ENCODE measurements at regions not wholly inside any gene's neighbourhood (a gene's known extent, or its start where the extent isn't known, plus 50 kb on each side); places are given as distances from the start of the nearest gene placed in this dataset.

- intact Hi-C loops (cut with micrococcal nuclease) = no loop called here
- H3K27me3 Mint-ChIP-seq (ENCODE audit: low read depth in 2 of 2) = peaks cover 7 to 8% of the 10 kb centered on the region in 2 donors
Measured at GRCh38 chr22:49327411-49328117, 500.1 kb downstream of the BRD1 start.

GRCh38 chr22:49326558-49326957 is 501.1 kb downstream of the BRD1 start:
- no peaks in the 10 kb centered on the region for H3K36me3 Mint-ChIP-seq
- DNase-seq = no peak
- TF ChIP-seq CTCF (IDR thresholded peaks at IDR 0.05) = no peak
- intact Hi-C loops (cut with micrococcal nuclease) = no loop called here
- Histone ChIP-seq H3K4me3 (ENCODE audit: low read length) (no peak overlapping the region), H3K4me1 (ENCODE audit: control insufficient read depth, insufficient read depth, low read length) (peaks cover 17% of the 10 kb centered on the region), H3K9me3 (ENCODE audit: control insufficient read depth, insufficient read depth, low read length) (peaks cover 5% of the 10 kb centered on the region), H3K27me3 (ENCODE audit: control insufficient read depth, insufficient read depth, low read length) (no peaks in the 10 kb centered on the region), H3K27ac (ENCODE audit: low read length) (no peak overlapping the region), H3K36me3 (ENCODE audit: control insufficient read depth, insufficient read depth, low read length) (no peaks in the 10 kb centered on the region)
- H3K4me3 Mint-ChIP-seq = no peak overlapping the region
- H3K4me1 Mint-ChIP-seq = no peaks in the 10 kb centered on the region
- ATAC-seq = no peak
- peaks cover 7 to 12% of the 10 kb centered on the region in 2 donors for H3K27me3 Mint-ChIP-seq (ENCODE audit: low read depth in 2 of 2)
- H3K27ac Mint-ChIP-seq = no peak overlapping the region
- peaks cover 0 to 2% of the 10 kb centered on the region in 2 donors for H3K9me3 Mint-ChIP-seq
- WGBS (ENCODE audit: insufficient coverage) = 87% methylated on average over 5 of the region's 5 CpGs

More at GRCh38 chr22:49327411-49328117, 500.1 kb downstream of the BRD1 start:
- WGBS (ENCODE audit: insufficient coverage) = 88% methylated on average over 9 of the region's 9 CpGs
- no peak for TF ChIP-seq CTCF (IDR thresholded peaks at IDR 0.05)
- DNase-seq (no peak), ATAC-seq (no peak)
- H3K27ac Mint-ChIP-seq = no peak overlapping the region
- peaks cover 5% of the 10 kb centered on the region for H3K9me3 ChIP-seq (ENCODE audit: control insufficient read depth, insufficient read depth, low read length)
- H3K27me3 ChIP-seq (ENCODE audit: control insufficient read depth, insufficient read depth, low read length) = no peaks in the 10 kb centered on the region
- no peaks in the 10 kb centered on the region for H3K36me3 ChIP-seq (ENCODE audit: control insufficient read depth, insufficient read depth, low read length)
- H3K36me3 Mint-ChIP-seq = no peaks in the 10 kb centered on the region
- peaks cover 0 to 2% of the 10 kb centered on the region in 2 donors for H3K9me3 Mint-ChIP-seq
- no peak overlapping the region for H3K27ac ChIP-seq (ENCODE audit: low read length)
- H3K4me3 Mint-ChIP-seq = no peak overlapping the region
- H3K4me1 ChIP-seq (ENCODE audit: control insufficient read depth, insufficient read depth, low read length) = peaks cover 17% of the 10 kb centered on the region
- H3K4me1 Mint-ChIP-seq = no peaks in the 10 kb centered on the region
- H3K4me3 ChIP-seq (ENCODE audit: low read length) = no peak overlapping the region

- ATAC-seq (no peak), DNase-seq (no peak)
- Histone ChIP-seq H3K27ac (ENCODE audit: low read length) (no peak overlapping the region), H3K27me3 (ENCODE audit: control insufficient read depth, insufficient read depth, low read length) (no peaks in the 10 kb centered on the region), H3K4me3 (ENCODE audit: low read length) (no peak overlapping the region), H3K36me3 (ENCODE audit: control insufficient read depth, insufficient read depth, low read length) (no peaks in the 10 kb centered on the region), H3K4me1 (ENCODE audit: control insufficient read depth, insufficient read depth, low read length) (peaks cover 17% of the 10 kb centered on the region), H3K9me3 (ENCODE audit: control insufficient read depth, insufficient read depth, low read length) (peaks cover 5% of the 10 kb centered on the region)
- Mint-ChIP-seq H3K27ac (no peak overlapping the region), H3K27me3 (ENCODE audit: low read depth in 2 of 2) (peaks cover 7 to 12% of the 10 kb centered on the region in 2 donors), H3K36me3 (no peaks in the 10 kb centered on the region), H3K4me3 (no peak overlapping the region), H3K4me1 (no peaks in the 10 kb centered on the region), H3K9me3 (peaks cover 0 to 2% of the 10 kb centered on the region in 2 donors)
- intact Hi-C loops (cut with micrococcal nuclease) = no loop called here
- WGBS (ENCODE audit: insufficient coverage) = 85% methylated on average over 25 of the region's 25 CpGs
- no peak for TF ChIP-seq CTCF (IDR thresholded peaks at IDR 0.05)
Measured at GRCh38 chr22:49325531-49326395, 501.9 kb downstream of the BRD1 start.
